Midbrain (tissue), 1 donor: ENCODE measurements at regions not wholly inside any gene's neighbourhood (a gene's known extent, or its start where the extent isn't known, plus 50 kb on each side); places are given as distances from the start of the nearest gene placed in this dataset.

Source experiments
- DNase-seq: peaks from one replicate; lab custom pipeline; 2025; lab: John Stamatoyannopoulos, UW

- no peak for DNase-seq
These were observed 294.9 kb upstream of the FOXF1 start for GRCh38 chr16:86215233-86215978.

GRCh38 chr16:86215979-86216585 is 294.2 kb upstream of the FOXF1 start:
- DNase-seq = no peak

GRCh38 chr16:86216591-86216990 is 293.7 kb upstream of the FOXF1 start:
- DNase-seq = no peak

DNA sequence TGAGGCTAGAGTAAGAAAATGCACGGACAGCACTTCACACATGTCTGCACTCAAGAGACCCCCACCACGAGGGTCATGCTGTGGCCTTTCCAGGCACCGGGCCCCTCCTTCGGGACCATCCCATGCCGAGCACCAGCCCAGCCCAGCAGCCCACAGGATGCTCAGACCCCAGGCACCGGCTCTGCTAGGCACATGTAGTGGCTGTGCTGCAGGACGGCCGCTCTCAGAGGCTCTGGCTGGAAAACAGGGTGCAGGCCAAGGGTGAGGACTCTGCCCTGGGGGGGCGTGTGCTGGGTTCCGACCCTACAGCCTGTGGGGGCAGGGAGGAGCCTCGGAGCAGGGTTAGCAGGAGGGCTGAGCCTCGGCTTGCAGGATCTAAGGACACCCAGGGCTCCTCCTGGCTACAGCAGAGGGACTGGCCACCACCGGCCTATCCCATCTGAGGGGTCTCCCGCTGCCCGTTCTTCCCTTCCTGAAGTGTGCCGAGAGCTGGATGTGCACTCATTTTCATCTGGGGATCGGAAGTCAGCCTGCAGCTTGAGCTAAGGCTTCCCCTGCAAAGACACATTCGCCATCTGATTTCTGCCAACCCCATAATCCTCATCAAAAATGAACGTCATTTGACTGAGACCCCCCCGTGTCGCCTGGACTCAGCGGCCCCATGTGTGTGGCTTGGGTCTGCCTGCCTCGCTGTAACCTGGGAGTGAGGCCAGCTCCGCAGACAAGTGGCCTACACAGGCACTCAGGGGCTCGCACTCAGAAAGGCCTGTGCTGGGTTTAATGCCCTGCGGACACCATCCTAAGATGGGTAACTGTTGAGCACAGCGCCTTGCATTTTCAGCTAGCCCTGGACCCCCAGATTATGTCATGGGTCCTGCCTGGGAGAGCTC is 293.1 kb upstream of the FOXF1 start:
- DNase-seq = no peak

- no peak for DNase-seq
These were observed 292.4 kb upstream of the FOXF1 start for GRCh38 chr16:86217891-86218270.

DNA sequence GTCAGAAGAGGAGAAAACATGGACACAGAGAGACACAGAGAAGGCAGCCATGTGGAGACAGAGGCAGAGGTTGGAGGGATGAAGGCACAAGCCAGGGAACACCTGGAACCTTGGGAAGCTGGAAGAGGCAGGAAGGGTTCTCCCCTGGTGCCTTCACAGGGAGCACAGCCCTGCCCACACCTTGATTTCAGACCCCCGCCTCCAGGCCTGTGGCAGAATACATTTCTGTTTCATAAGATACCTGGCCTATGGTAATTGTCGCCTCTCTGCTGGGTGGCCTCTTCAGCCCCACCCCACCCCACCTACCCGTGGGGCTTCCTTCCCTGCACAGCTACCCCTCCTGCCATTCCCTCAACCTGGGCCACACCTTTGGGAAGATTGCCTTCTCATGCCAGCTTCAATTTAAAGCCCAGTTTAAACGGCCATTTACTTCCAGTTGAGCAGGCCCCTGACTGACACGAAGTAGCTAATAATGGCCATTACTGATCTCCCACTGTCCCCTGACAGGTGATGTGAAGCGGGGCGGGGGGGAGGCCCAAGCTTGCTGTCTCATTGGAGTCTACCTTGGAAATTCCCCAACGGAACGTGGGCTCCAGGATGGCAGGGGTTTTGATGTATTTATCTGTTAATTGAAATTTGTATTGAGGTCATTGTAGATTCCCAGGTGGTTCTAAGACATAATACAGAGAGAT is 291.7 kb upstream of the FOXF1 start:
- no peak for DNase-seq

DNA sequence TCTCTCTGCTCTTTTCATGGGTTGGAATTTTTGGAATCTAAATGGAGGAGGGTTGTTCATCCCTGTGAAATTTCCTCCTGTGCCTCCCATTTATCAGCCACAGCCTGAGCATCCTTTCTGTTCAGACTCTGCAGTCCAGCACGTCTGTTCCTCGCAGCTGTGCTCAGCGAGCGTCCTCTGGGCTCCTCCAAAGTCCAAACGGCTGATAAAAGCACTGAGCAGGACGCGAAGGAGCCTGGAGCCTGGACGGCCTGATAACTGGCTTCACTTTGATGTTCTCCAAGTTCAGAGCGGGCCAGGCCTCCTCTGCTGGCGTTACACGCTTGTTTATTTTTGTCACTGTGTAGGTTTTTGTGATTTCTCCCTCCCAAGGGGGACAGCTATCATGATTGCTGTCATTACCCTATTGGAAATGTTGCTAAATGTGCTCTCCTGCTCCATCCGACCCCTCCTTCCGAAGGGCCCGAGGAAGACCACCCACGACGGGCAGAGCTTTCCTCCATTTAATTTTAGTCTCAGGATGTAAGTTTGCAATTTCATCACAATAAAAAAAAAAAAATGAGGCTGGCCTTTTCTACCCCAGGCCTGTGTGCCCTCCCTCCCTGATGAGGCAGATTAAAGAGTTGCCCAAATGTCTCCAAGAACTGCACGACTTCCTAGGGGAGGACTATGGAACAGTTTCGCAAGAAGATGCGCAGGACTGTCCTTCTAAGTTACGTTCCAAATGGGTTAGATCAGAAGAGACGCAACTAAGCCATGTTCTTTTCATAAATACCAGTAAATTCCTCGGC is 290.5 kb upstream of the FOXF1 start:
- DNase-seq = no peak

DNA sequence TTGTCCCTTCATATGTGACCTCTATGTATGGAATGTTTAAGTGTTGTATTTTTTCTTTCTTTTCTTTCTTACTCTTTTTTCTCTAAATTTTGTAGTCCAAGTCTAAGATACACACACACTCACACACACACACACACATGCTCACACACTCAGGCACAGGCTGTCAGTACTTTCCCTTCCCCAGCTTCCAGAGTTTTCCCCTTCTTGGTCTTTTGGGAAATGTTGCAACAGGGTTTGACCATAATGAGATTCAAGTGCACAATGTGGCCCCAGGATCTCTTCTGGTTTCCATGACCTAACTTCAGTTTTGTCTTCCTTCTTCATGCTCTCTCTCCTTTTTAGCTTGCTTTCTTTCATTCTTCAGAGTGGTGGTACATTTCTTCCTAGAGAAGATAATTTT is 289.8 kb upstream of the FOXF1 start:
- DNase-seq = no peak

GRCh38 chr16:86221085-86221484 is 289.2 kb upstream of the FOXF1 start:
- DNase-seq = no peak

GRCh38 chr16:86222547-86222946 is 287.8 kb upstream of the FOXF1 start:
- DNase-seq = no peak

- no peak for DNase-seq
These were observed 287.3 kb upstream of the FOXF1 start for GRCh38 chr16:86222965-86223551.

DNA sequence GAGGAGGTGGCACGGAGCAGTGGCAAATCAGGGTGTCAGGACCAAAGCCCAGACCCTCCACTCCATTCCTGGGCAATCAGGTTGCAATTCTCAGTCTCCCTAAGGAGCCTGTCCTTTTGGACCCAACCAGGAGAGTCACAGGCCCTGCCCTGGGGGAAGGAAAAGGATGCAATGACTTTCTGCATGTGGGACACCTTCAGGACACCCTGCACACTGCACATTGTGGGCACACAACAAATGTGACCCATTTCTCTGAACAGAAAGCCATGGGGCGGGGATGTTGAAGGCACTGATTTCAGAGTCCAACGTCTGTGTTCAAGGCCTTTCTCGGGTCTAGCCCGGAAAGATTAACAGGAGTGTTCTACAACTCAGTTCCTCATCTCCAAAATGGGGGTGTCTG is 286.2 kb upstream of the FOXF1 start:
- no peak for DNase-seq

DNA sequence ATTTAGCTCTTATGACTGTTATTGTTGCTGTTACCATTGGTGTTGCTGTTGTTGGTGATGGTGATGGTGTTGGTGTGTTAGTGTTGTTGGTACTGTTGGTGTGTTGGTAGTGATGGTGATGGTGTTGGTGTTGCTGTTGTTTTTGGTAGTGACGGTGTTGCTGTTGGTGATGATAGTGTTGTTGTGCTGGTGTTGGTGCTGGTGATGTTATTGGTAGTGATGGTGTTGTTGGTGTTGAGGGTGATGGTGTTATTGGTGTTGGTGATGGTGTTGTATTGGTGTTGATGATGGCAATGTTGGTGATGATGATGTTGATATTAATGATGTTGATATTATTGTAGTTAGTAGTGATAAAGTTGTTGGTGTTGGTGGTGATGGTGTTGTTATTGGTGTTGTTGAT is 285.7 kb upstream of the FOXF1 start:
- DNase-seq = no peak

GRCh38 chr16:86225905-86226371 is 284.4 kb upstream of the FOXF1 start:
- DNase-seq = no peak

GRCh38 chr16:86227041-86227440 is 283.3 kb upstream of the FOXF1 start:
- no peak for DNase-seq

- no peak for DNase-seq
These were observed 282.5 kb upstream of the FOXF1 start for GRCh38 chr16:86227801-86228200.

GRCh38 chr16:86228713-86229112 is 281.6 kb upstream of the FOXF1 start:
- DNase-seq = no peak

- no peak for DNase-seq
These were observed 281.0 kb upstream of the FOXF1 start for GRCh38 chr16:86229283-86229682.

- DNase-seq = no peak
These were observed 280.3 kb upstream of the FOXF1 start for GRCh38 chr16:86229866-86230656.

DNA sequence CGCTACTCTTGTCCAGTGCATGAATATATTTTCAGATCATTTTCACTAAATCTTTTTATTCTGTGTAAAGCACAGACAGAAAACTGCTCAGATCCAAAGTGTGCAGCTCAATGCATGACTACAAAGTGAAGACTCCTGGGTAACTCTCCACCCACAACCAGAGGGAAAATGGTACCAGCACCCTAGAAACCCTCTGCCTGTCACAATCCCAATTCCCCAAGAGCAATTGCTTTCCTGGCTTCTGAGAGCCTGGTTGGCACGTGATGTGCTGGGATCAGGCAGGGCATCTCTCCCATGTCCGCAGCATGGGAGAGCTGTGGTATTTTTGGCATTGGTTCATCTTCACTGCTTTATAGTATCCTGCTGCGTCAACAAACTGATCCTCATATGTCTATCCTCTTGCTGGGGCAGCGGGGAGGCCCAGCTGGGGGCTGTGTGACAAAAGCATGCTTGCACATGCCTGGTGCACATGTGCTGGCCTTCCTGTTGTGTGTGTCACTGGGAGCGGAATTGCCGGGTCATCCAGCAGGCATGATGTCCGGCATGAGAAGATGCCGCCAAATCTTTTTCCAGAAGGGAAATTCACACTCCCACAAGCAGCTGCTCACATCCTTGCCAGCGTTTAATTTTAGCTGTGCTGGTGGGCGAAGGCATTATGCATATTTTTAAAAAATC is 278.9 kb upstream of the FOXF1 start:
- no peak for DNase-seq
